ENCODE measurements at regions not wholly inside any gene's neighbourhood (a gene's known extent, or its start where the extent isn't known, plus 50 kb on each side); places are given as distances from the start of the nearest gene placed in this dataset.
A peak's percentile ranks its signal among the peaks of the same experiment; 100 is the strongest.

GRCh38 chr19:29292153-29292552, 79.2 kb upstream of the UQCRFS1 start:
- DNase-seq: peak in 8 of 56 donors; percentile 7 to 37 (median 14)

DNA sequence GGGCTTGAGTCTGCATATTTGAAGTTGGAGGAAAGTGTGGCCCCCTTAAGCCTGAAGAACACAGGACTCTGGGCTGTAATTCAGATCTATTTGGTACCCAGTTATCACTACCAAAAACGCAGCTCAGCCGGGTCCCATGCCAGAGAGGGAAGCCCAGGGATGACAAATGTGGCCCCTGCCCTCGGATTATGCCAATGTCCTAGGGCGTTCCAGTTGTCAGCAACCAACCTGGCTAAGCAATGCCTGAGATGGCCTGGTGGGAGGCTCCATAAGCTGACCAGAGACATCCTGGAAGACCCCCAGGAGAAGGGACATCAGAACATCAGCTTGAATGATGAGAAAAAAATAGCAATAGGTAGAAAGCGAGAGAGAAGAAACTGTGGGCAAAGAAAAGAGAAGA, 79.6 kb upstream of the UQCRFS1 start:
- DNase-seq: no peak

DNA sequence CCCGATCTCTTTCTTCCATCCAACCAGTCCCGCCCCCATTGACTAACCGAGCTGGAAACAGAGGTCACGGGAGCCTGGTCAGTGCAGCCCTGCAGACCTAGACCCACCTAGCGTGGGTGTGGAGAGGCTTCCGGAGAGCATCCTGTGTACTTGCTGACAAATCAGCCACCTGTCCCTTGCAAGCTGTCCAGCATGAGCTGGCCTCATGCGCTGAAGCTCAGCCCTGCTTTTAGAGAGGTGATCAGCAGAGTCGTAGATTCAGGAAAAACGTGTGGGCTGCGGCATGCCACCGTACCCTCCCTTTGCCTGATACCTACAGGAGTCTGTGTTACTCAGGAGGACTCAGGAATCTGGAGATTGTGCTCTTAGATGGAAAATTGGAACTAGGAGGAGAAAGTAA, 80.3 kb upstream of the UQCRFS1 start:
- DNase-seq: no peak

GRCh38 chr19:29293736-29294342, 80.9 kb upstream of the UQCRFS1 start:
- no peak for DNase-seq

DNA sequence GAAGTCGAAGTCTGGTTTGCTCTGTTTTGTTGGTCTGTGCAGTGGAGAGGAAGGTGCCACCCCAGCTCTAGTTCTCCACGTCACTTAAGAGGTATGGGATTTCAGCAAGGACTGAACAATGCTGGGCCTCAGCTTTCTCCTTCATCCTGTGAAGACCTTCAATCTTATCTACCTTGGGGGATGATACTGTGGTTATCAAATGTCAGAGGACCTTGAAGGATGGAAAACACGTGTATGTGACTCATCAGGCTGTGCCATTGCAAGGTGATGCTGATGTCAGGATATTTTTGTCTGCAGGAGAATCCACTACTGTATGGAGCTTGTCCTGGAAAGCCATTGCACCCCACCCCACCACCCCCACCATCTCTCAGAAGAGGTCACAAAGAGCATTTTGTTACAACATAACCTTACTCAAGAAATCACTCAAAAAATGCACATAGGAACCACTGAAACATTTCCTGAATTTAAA, 81.4 kb upstream of the UQCRFS1 start:
- DNase-seq: no peak

DNA sequence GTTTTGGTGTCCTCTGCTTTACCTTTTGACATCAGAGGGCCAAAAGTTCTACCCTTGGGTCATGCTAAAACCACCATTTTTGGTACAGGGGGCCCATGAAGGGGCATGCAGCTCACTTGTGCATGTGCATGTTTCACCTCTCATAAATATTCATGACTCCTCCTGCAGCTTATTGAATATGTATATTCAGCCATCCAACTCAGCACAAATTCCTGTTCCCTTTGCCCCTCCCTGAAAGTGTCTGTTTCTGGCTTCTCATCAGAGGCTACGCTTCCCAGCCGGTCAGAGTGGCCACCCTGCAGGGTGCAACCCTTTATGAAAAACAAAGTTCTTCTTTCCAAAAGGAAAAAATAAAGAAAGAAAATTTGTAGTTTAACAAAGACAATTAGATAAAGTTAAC, 82.3 kb upstream of the UQCRFS1 start:
- no peak for DNase-seq

GRCh38 chr19:29297381-29297780, 84.4 kb upstream of the UQCRFS1 start:
- no peak for DNase-seq

GRCh38 chr19:29299416-29300380, 86.7 kb upstream of the UQCRFS1 start:
- no peak for DNase-seq

- DNase-seq: no peak
Measured at GRCh38 chr19:29302002-29302928, 89.3 kb upstream of the UQCRFS1 start.

DNA sequence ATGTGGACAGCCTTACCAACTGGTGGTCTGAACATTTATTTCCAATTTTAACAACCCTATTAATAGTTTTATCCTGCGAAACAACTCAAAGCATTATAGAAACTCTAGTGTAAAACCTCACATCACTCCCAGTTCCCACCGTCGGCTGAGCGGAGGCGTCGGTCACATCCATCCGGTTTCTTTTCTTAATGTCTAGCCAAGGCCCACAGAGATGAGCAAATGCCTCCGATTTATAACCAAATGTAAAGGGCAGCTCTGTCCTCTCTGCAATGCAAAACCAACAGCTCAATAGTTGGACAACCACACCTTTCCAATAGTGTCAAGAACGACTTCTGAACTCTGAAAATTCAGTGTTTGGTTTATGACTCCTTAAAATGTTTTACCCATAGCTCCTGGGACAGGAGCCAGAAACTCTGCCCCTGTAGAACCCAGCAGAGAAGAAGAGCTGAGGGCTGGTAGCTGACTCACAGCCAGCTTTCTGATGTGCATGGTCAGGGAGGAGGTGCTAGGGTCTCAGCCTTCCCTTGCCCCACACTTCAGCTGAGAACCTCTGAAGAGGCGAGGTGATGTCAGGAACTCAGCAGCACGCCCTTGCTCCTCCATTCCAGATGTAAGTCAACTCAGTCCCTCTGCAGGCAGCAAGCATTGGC, 90.2 kb upstream of the UQCRFS1 start:
- no peak for DNase-seq

DNA sequence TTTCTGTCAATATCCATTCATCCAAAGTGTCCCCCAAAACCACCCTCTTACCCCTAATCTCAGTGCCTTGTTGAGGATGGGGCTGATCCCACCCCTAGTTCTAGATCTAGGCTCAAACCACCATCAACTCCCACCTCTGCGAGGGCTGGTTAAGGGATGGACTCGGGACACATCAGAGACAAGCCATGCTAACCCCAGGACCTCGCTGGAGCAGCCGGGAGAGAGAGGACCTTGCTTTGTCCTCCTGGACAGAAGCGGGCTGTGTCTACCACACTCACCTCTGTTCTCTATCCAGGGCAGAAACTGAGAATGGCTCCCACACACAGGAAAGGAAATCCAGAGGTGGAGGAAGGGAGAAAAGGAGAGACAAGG, 90.8 kb upstream of the UQCRFS1 start:
- DNase-seq: no peak

GRCh38 chr19:29305268-29305667, 92.3 kb upstream of the UQCRFS1 start:
- DNase-seq: no peak

- no peak for DNase-seq
Measured at GRCh38 chr19:29308977-29309590, 96.1 kb upstream of the UQCRFS1 start.

- DNase-seq: no peak
Measured at GRCh38 chr19:29309637-29310036, 96.7 kb upstream of the UQCRFS1 start.

GRCh38 chr19:29311191-29311790, 98.3 kb upstream of the UQCRFS1 start:
- peak in 1 of 56 donors; percentile 12 for DNase-seq

DNA sequence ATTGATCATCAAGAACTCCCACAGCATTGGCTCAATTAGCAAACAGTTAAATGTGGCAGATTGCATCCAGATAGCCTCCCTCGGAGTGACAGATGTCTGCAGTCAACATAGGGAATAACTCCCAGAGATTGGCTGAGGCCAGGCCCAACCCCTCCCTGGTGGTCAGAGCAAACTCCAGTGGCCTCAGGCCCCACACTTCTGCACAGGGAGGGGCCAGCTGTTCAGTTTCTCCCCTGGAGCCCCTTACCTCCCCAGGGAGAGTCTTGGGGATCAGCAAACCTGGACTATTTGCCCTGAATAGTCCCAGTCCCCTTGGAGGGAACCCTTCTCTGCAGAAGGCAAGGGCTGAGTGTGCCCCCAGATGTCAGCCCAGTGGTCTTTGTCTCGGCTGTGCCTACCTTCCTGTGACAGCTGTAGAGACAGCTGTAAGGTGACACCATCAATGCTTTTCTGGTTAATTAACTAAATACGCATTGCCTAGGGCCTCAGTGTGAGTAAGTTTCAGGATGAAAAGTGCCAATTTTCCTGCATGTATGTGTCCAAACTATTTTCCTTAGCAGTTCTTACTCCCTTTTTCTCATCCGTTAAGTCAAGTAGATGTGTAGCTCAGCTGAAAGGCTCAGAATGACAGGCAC, 102.7 kb upstream of the UQCRFS1 start:
- DNase-seq: no peak

DNA sequence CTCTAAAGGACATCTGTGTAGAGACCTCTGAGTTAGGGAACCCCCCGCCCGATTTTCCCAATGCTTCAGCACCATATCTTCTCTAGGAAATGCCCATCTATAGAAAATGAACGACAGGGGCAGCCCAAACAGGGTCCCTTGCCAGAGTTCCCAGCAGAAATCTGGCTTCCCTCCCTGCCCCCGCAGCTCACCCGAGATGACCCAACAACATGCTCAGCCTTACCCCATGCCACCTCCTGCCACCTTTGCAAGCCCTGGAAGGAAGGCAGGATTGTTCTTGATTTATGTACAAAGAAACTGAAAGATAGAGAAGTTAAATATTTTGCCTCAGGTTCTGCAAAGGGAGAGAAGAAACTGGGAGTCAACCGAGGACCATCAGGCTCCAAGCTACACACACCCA, 105.6 kb upstream of the UQCRFS1 start:
- DNase-seq: no peak

- peak in 4 of 56 donors; percentile 11 to 61 (median 40) for DNase-seq
Measured at GRCh38 chr19:29320086-29320485, 107.1 kb upstream of the UQCRFS1 start.

GRCh38 chr19:29320618-29321017, 107.7 kb upstream of the UQCRFS1 start:
- peak in 7 of 56 donors; percentile 24 to 61 (median 46) for DNase-seq

- DNase-seq: no peak
Measured at GRCh38 chr19:29321116-29321515, 108.2 kb upstream of the UQCRFS1 start.

Data from nucleus accumbens (tissue), 56 donors.